CD8-positive, alpha-beta memory T cell (primary cell): ENCODE measurements at regions not wholly inside any gene's neighbourhood (a gene's known extent, or its start where the extent isn't known, plus 50 kb on each side); places are given as distances from the start of the nearest gene placed in this dataset.

ENCODE experiments used
- CTCF ChIA-PET: fragments of 350-600 bp; sonication (Branson Sonifier 250); formaldehyde crosslinking; loops from one replicate; lab custom pipeline; 2021; ENCODE audit warnings: antibody characterized with exemption; lab: Charles Lee
- POLR2A ChIA-PET: fragments of 350-600 bp; sonication (Branson Sonifier 250); formaldehyde crosslinking; loops from one replicate; lab custom pipeline; 2021; ENCODE audit warnings: antibody characterized with exemption; lab: Charles Lee
- DNase-seq, 5 donors: peaks; one replicate each; pipeline versions ENCODE4 v3.0.0 to v3.0.0-alpha.2; 2020 to 2022; ENCODE audit warnings: mixed read lengths in 1 of 5
- H3K27ac ChIP-seq: one replicate; pipeline ENCODE4 v1.7.0; 2013; ENCODE audit warnings: low read depth, mild to moderate bottlenecking, low read length, moderate library complexity
- H3K27me3 ChIP-seq: 2 replicates; pipeline ENCODE4 v1.7.0; 2013; ENCODE audit warnings: low read length, mild to moderate bottlenecking; ENCODE audit not compliant: insufficient read depth, poor library complexity, severe bottlenecking
- H3K36me3 ChIP-seq: 2 replicates; pipeline ENCODE4 v1.7.0; 2013; ENCODE audit warnings: mild to moderate bottlenecking, low read length, moderate library complexity; ENCODE audit not compliant: insufficient read depth
- H3K4me1 ChIP-seq: 2 replicates; pipeline ENCODE4 v1.7.0; 2013; ENCODE audit warnings: mild to moderate bottlenecking, low read length, moderate library complexity; ENCODE audit not compliant: insufficient read depth
- H3K4me3 ChIP-seq: 2 replicates; pipeline ENCODE4 v1.7.0; 2013; ENCODE audit warnings: mild to moderate bottlenecking, low read length
- H3K9me3 ChIP-seq: 2 replicates; pipeline ENCODE4 v1.7.0; 2013; ENCODE audit warnings: mild to moderate bottlenecking, low read length
- H3K27ac Mint-ChIP-seq, 8 donors: one replicate each; pipeline ENCODE4 v1.8.0; 2020 to 2021; ENCODE audit warnings: mixed read lengths in 8 of 8, mild to moderate bottlenecking in 6 of 8, inconsistent platforms in 3 of 8, moderate library complexity in 3 of 8
- H3K27me3 Mint-ChIP-seq, 2 donors: one replicate each; pipeline ENCODE4 v1.8.0; 2020 to 2021; ENCODE audit warnings: mixed read lengths in 2 of 2, mild to moderate bottlenecking in 1 of 2, moderate library complexity in 1 of 2
- H3K36me3 Mint-ChIP-seq, 3 donors: one replicate each; pipeline ENCODE4 v1.8.0; 2020 to 2021; ENCODE audit warnings: mixed read lengths in 3 of 3, inconsistent platforms in 1 of 3, mild to moderate bottlenecking in 1 of 3
- H3K4me1 Mint-ChIP-seq, 3 donors: one replicate each; pipeline ENCODE4 v1.8.0; 2020 to 2021; ENCODE audit warnings: mixed read lengths in 3 of 3, inconsistent platforms in 1 of 3, mild to moderate bottlenecking in 1 of 3
- H3K4me3 Mint-ChIP-seq, 7 donors: one replicate each; pipeline ENCODE4 v1.8.0; 2020 to 2021; ENCODE audit warnings: mixed read lengths in 7 of 7, mild to moderate bottlenecking in 6 of 7, moderate library complexity in 4 of 7, inconsistent platforms in 2 of 7
- H3K9me3 Mint-ChIP-seq, 5 donors: one replicate each; pipeline ENCODE4 v1.8.0; 2020 to 2022; ENCODE audit warnings: mixed read lengths in 5 of 5, mild to moderate bottlenecking in 3 of 5, moderate library complexity in 2 of 5, inconsistent platforms in 1 of 5

DNA sequence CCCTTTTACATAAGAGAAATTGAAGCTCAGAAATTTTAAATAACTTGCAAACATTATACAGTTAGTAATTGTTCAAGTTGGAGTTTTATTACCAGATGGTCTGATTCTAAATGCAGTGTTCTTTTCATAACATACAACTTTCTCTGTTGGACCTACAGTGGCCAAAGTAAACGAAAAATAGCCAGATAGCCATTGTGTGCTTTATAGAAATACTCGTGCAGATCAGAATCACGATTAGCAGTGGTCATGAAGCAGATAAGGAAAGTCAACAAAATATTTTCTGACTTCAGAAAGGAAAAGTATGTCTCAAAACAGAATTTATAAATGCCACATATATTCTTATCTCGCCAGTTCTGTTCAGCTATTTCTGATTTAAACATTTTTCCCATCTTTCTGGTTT lies 436.9 kb downstream of the CNTN6 start:
- no peak overlapping the region for H3K4me3 Mint-ChIP-seq
- ChIA-PET CTCF (no interaction called here), POLR2A (no interaction called here)
- H3K27ac Mint-ChIP-seq = no peak overlapping the region
- H3K27me3 Mint-ChIP-seq = no peaks in the 10 kb centered on the region
- no peaks in the 10 kb centered on the region for H3K4me1 ChIP-seq
- H3K36me3 Mint-ChIP-seq = no peaks in the 10 kb centered on the region
- no peak overlapping the region for H3K4me3 ChIP-seq
- no peaks in the 10 kb centered on the region for H3K4me1 Mint-ChIP-seq
- no peak overlapping the region for H3K27ac ChIP-seq
- DNase-seq = no peak
- no peaks in the 10 kb centered on the region for H3K27me3 ChIP-seq
- H3K9me3 ChIP-seq = no peaks in the 10 kb centered on the region
- H3K36me3 ChIP-seq = no peaks in the 10 kb centered on the region
- H3K9me3 Mint-ChIP-seq = peaks cover 5 to 30% (median 9%) of the 10 kb centered on the region in 5 donors

- Mint-ChIP-seq H3K27ac (no peak overlapping the region), H3K9me3 (peaks cover 7 to 45% (median 12%) of the 10 kb centered on the region in 5 donors), H3K4me3 (no peak overlapping the region), H3K36me3 (no peaks in the 10 kb centered on the region), H3K27me3 (no peaks in the 10 kb centered on the region), H3K4me1 (no peaks in the 10 kb centered on the region)
- Histone ChIP-seq H3K4me1 (no peaks in the 10 kb centered on the region), H3K4me3 (no peak overlapping the region), H3K9me3 (no peaks in the 10 kb centered on the region), H3K27ac (no peak overlapping the region), H3K36me3 (no peaks in the 10 kb centered on the region), H3K27me3 (no peaks in the 10 kb centered on the region)
- ChIA-PET POLR2A (no interaction called here), CTCF (no interaction called here)
- DNase-seq = no peak
Measured at GRCh38 chr3:1531981-1532380, 439.2 kb downstream of the CNTN6 start.

DNA sequence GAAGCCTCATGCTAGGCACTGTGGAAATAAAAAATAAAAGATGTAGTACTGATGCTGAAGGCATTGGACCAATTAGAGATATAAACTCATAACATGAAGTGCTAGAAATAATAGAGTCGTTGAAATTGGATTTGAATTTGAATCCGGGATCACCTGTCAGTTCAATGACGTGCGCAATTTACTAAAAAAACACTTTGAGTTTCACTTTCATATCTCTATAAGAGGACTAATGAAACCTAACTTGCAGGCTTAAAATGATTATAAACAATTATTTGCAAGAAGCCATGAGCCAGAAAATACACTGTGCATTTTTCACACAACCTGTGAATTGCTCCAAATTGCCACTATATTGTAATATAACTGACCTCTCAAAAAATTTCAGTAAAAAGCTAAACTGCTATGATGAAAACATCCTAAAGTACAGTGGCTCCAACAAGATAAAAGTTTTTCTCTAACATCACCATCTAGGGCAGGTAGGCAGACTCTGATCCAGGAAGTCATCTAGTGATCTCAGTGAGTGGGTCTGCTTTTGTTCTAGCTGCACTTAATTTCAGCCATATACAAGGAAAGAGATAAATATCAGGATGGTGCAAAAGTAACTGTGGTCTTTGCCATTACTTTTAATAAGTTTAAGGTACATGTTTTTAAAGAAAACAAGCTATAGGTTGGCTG lies 440.2 kb downstream of the CNTN6 start:
- no peak overlapping the region for H3K4me3 Mint-ChIP-seq
- Histone ChIP-seq H3K27me3 (no peaks in the 10 kb centered on the region), H3K4me1 (no peaks in the 10 kb centered on the region), H3K4me3 (no peak overlapping the region), H3K9me3 (no peaks in the 10 kb centered on the region), H3K36me3 (no peaks in the 10 kb centered on the region), H3K27ac (no peak overlapping the region)
- DNase-seq = no peak
- H3K36me3 Mint-ChIP-seq = no peaks in the 10 kb centered on the region
- H3K27ac Mint-ChIP-seq = no peak overlapping the region
- ChIA-PET CTCF (no interaction called here), POLR2A (no interaction called here)
- H3K4me1 Mint-ChIP-seq = no peaks in the 10 kb centered on the region
- peaks cover 8 to 49% (median 14%) of the 10 kb centered on the region in 5 donors for H3K9me3 Mint-ChIP-seq
- H3K27me3 Mint-ChIP-seq = no peaks in the 10 kb centered on the region

- Mint-ChIP-seq H3K9me3 (peaks cover 6 to 49% (median 14%) of the 10 kb centered on the region in 5 donors), H3K27me3 (no peaks in the 10 kb centered on the region), H3K36me3 (no peaks in the 10 kb centered on the region), H3K27ac (no peak overlapping the region), H3K4me3 (no peak overlapping the region), H3K4me1 (no peaks in the 10 kb centered on the region)
- DNase-seq = no peak
- Histone ChIP-seq H3K27ac (no peak overlapping the region), H3K27me3 (no peaks in the 10 kb centered on the region), H3K36me3 (no peaks in the 10 kb centered on the region), H3K4me3 (no peak overlapping the region), H3K4me1 (no peaks in the 10 kb centered on the region), H3K9me3 (no peaks in the 10 kb centered on the region)
- ChIA-PET CTCF (no interaction called here), POLR2A (no interaction called here)
Measured at GRCh38 chr3:1533763-1534162, 440.9 kb downstream of the CNTN6 start.

DNA sequence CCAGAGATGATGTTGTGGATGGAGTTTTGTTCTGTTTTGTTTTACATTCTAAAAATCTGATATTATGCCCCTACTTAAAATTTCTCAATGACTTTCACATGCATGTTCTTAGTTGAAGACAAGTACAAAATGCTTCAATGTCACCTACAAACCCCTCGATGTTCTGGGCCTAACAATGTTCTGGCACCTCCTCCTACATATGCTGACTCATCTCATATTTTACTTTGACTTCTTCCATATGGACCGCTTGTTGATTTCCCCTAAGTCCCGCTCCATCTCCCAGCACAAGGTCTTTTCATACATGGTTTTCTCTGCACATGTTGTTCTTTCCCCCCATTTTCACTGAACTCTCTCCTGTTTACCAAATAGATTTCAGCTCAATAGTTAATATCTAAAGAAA lies 441.4 kb downstream of the CNTN6 start:
- ChIA-PET CTCF (no interaction called here), POLR2A (no interaction called here)
- H3K27ac ChIP-seq = no peak overlapping the region
- no peaks in the 10 kb centered on the region for H3K4me1 ChIP-seq
- no peak for DNase-seq
- H3K27me3 ChIP-seq = no peaks in the 10 kb centered on the region
- no peaks in the 10 kb centered on the region for H3K9me3 ChIP-seq
- Mint-ChIP-seq H3K27ac (no peak overlapping the region), H3K4me3 (no peak overlapping the region), H3K27me3 (no peaks in the 10 kb centered on the region), H3K4me1 (no peaks in the 10 kb centered on the region), H3K9me3 (peaks cover 6 to 49% (median 12%) of the 10 kb centered on the region in 5 donors), H3K36me3 (no peaks in the 10 kb centered on the region)
- no peaks in the 10 kb centered on the region for H3K36me3 ChIP-seq
- no peak overlapping the region for H3K4me3 ChIP-seq

GRCh38 chr3:1535361-1535760 lies 442.5 kb downstream of the CNTN6 start:
- Mint-ChIP-seq H3K36me3 (no peaks in the 10 kb centered on the region), H3K4me1 (no peaks in the 10 kb centered on the region), H3K4me3 (no peak overlapping the region), H3K27me3 (no peaks in the 10 kb centered on the region), H3K27ac (no peak overlapping the region), H3K9me3 (peaks cover 6 to 42% (median 12%) of the 10 kb centered on the region in 5 donors)
- H3K4me3 ChIP-seq = no peak overlapping the region
- H3K27me3 ChIP-seq = no peaks in the 10 kb centered on the region
- H3K4me1 ChIP-seq = no peaks in the 10 kb centered on the region
- H3K36me3 ChIP-seq = no peaks in the 10 kb centered on the region
- POLR2A ChIA-PET = no interaction called here
- no peak overlapping the region for H3K27ac ChIP-seq
- CTCF ChIA-PET = no interaction called here
- DNase-seq = no peak
- no peaks in the 10 kb centered on the region for H3K9me3 ChIP-seq

GRCh38 chr3:1540686-1541085 lies 447.9 kb downstream of the CNTN6 start:
- no peak overlapping the region for H3K4me3 ChIP-seq
- ChIA-PET POLR2A (no interaction called here), CTCF (no interaction called here)
- H3K27ac Mint-ChIP-seq = no peak overlapping the region
- no peaks in the 10 kb centered on the region for H3K4me1 ChIP-seq
- no peaks in the 10 kb centered on the region for H3K4me1 Mint-ChIP-seq
- H3K27me3 Mint-ChIP-seq = no peaks in the 10 kb centered on the region
- H3K9me3 ChIP-seq = no peaks in the 10 kb centered on the region
- H3K36me3 ChIP-seq = no peaks in the 10 kb centered on the region
- H3K27ac ChIP-seq = no peak overlapping the region
- no peaks in the 10 kb centered on the region for H3K36me3 Mint-ChIP-seq
- DNase-seq = no peak
- H3K27me3 ChIP-seq = no peaks in the 10 kb centered on the region
- H3K9me3 Mint-ChIP-seq = peaks cover 4 to 31% (median 5%) of the 10 kb centered on the region in 5 donors
- H3K4me3 Mint-ChIP-seq = no peak overlapping the region

DNA sequence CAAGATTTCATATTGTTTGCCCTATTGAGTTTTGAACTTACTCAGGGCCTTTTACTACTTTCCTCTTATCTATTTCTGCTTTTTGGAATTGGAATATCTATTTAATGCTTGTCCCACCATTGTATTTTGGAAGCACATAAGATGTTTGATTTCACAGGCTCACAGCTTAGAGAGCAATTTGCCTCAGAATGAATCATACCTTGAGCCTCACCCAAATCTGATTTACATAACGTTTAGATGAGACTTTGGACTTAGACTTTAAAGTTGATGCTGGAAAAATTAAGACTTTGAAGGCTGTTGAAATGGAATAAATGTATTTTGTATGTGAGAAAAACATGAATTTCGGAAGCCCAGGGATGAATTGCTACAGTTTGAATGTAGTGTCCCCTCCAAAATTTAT lies 458.9 kb downstream of the CNTN6 start:
- no peaks in the 10 kb centered on the region for H3K9me3 ChIP-seq
- Mint-ChIP-seq H3K4me3 (no peak overlapping the region), H3K4me1 (no peaks in the 10 kb centered on the region), H3K27ac (no peak overlapping the region), H3K27me3 (no peaks in the 10 kb centered on the region), H3K36me3 (no peaks in the 10 kb centered on the region), H3K9me3 (peaks cover 2 to 27% (median 9%) of the 10 kb centered on the region in 5 donors)
- no peak overlapping the region for H3K27ac ChIP-seq
- ChIA-PET CTCF (no interaction called here), POLR2A (no interaction called here)
- no peak overlapping the region for H3K4me3 ChIP-seq
- no peaks in the 10 kb centered on the region for H3K4me1 ChIP-seq
- DNase-seq = no peak
- no peaks in the 10 kb centered on the region for H3K36me3 ChIP-seq
- H3K27me3 ChIP-seq = no peaks in the 10 kb centered on the region
